WTC11 (cell line): ENCODE measurements at regions not wholly inside any gene's neighbourhood (a gene's known extent, or its start where the extent isn't known, plus 50 kb on each side); places are given as distances from the start of the nearest gene placed in this dataset.

ENCODE experiments used
- TF ChIP-seq, protein P1 (sequence below): sonication (generic); formaldehyde crosslinking; conservative IDR thresholded peaks from 2 replicates; pipeline ENCODE4 v1.8.1; 2022; ENCODE audit warnings: mild to moderate bottlenecking, missing genetic modification reagents
- TF ChIP-seq, protein P2 (sequence below): fragments of 200-600 bp; IDR thresholded peaks from 2 replicates; pipeline ENCODE4 v1.8.0; 2022; ENCODE audit warnings: antibody characterized with exemption

DNA sequence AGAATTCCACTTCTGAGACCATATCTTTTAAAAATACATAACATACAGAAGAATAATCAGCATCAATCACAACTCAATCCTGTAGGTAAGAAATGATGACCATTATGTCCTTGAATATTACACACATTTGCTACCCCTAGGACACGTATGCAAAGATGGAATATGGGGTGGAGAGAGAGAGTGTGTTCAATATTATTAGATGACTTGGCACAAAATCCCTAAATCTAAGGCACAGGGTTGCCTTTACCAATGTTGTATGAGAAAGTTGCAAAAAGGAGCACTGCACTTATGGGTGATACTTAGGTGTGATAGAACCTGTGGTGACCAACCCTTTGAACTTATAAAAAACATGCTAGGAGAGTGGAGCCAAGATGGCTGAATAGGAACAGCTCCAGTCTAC, 326.2 kb upstream of the FSHR start:
- TF ChIP-seq, protein P1, sequence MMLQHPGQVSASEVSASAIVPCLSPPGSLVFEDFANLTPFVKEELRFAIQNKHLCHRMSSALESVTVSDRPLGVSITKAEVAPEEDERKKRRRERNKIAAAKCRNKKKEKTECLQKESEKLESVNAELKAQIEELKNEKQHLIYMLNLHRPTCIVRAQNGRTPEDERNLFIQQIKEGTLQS: no peak
- TF ChIP-seq, protein P2, sequence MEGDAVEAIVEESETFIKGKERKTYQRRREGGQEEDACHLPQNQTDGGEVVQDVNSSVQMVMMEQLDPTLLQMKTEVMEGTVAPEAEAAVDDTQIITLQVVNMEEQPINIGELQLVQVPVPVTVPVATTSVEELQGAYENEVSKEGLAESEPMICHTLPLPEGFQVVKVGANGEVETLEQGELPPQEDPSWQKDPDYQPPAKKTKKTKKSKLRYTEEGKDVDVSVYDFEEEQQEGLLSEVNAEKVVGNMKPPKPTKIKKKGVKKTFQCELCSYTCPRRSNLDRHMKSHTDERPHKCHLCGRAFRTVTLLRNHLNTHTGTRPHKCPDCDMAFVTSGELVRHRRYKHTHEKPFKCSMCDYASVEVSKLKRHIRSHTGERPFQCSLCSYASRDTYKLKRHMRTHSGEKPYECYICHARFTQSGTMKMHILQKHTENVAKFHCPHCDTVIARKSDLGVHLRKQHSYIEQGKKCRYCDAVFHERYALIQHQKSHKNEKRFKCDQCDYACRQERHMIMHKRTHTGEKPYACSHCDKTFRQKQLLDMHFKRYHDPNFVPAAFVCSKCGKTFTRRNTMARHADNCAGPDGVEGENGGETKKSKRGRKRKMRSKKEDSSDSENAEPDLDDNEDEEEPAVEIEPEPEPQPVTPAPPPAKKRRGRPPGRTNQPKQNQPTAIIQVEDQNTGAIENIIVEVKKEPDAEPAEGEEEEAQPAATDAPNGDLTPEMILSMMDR: no peak
